Liver (tissue), 8 donors: ENCODE measurements at regions not wholly inside any gene's neighbourhood (a gene's known extent, or its start where the extent isn't known, plus 50 kb on each side); places are given as distances from the start of the nearest gene placed in this dataset.

Source experiments
- DNase-seq: peaks from one replicate; pipeline ENCODE4 v3.0.0-alpha.2; 2017; ENCODE audit warnings: low spot score
- H3K27ac ChIP-seq, 2 donors: one replicate each; pipeline ENCODE4 v1.7.0; 2013; ENCODE audit warnings: inconsistent platforms in 2 of 2, low read length in 2 of 2, control low read depth in 1 of 2, low read depth in 1 of 2, mild to moderate bottlenecking in 1 of 2
- H3K27me3 ChIP-seq, 4 donors: one replicate each; pipeline versions ENCODE4 v1.6.1 to v1.7.0; 2013; ENCODE audit warnings: low read length in 3 of 4, inconsistent platforms in 1 of 4, mild to moderate bottlenecking in 1 of 4, moderate library complexity in 1 of 4; ENCODE audit not compliant: control insufficient read depth in 4 of 4, insufficient read depth in 4 of 4
- H3K36me3 ChIP-seq, 4 donors: one replicate each; pipeline versions ENCODE4 v1.6.1 to v1.7.0; 2013; ENCODE audit warnings: low read length in 3 of 4, mild to moderate bottlenecking in 3 of 4, low read depth in 1 of 4, moderate library complexity in 1 of 4; ENCODE audit not compliant: control insufficient read depth in 4 of 4, insufficient read depth in 3 of 4
- H3K4me1 ChIP-seq, 4 donors: one replicate each; pipeline versions ENCODE4 v1.6.1 to v1.7.0; 2013; ENCODE audit warnings: low read length in 3 of 4, mild to moderate bottlenecking in 3 of 4, moderate library complexity in 1 of 4; ENCODE audit not compliant: control insufficient read depth in 4 of 4, insufficient read depth in 4 of 4
- H3K4me3 ChIP-seq, 3 donors: one replicate each; pipeline versions ENCODE4 v1.6.1 to v1.7.0; 2013; ENCODE audit warnings: low read length in 3 of 3, control low read depth in 1 of 3, low read depth in 1 of 3, mild to moderate bottlenecking in 1 of 3
- H3K9ac ChIP-seq, 2 donors: one replicate each; pipeline ENCODE4 v1.7.0; 2013; ENCODE audit warnings: low read length in 2 of 2, mild to moderate bottlenecking in 2 of 2, moderate library complexity in 2 of 2, control low read depth in 1 of 2, low read depth in 1 of 2
- H3K9me3 ChIP-seq, 4 donors: one replicate each; pipeline versions ENCODE4 v1.6.1 to v1.7.0; 2013; ENCODE audit warnings: low read length in 3 of 4; ENCODE audit not compliant: control insufficient read depth in 4 of 4
- ATF3 ChIP-seq: IDR thresholded peaks from 2 replicates; pipeline ENCODE4 v1.6.1; 2016; ENCODE audit warnings: antibody characterized with exemption
- EGR1 ChIP-seq, 2 donors: IDR thresholded peaks; 2 replicates each; pipeline ENCODE4 v1.6.1; 2016 to 2018; ENCODE audit warnings: antibody characterized with exemption in 2 of 2, low read depth in 2 of 2
- FOXA1 ChIP-seq: IDR thresholded peaks from 2 replicates; pipeline ENCODE4 v1.6.1; 2016; ENCODE audit warnings: antibody characterized with exemption
- FOXA2 ChIP-seq: IDR thresholded peaks from 2 replicates; pipeline ENCODE4 v1.6.1; 2016; ENCODE audit warnings: antibody characterized with exemption
- GABPA ChIP-seq, 2 donors: IDR thresholded peaks in 1 of 2; conservative IDR thresholded peaks in 1 of 2; 2 replicates each; pipeline ENCODE4 v1.6.1; 2016; ENCODE audit warnings: antibody characterized with exemption in 2 of 2, mild to moderate bottlenecking in 1 of 2, moderate library complexity in 1 of 2
- HNF4A ChIP-seq, 2 donors: conservative IDR thresholded peaks; 2 replicates each; pipeline ENCODE4 v1.6.1; 2016; ENCODE audit warnings: antibody characterized with exemption in 2 of 2, mild to moderate bottlenecking in 2 of 2
- HNF4G ChIP-seq: IDR thresholded peaks from 2 replicates; pipeline ENCODE4 v1.6.1; 2016; ENCODE audit warnings: antibody characterized with exemption
- JUND ChIP-seq, 2 donors: IDR thresholded peaks; 2 replicates each; pipeline ENCODE4 v1.6.1; 2016; ENCODE audit warnings: antibody characterized with exemption in 2 of 2
- MAX ChIP-seq: IDR thresholded peaks from 2 replicates; pipeline ENCODE4 v1.6.1; 2016; ENCODE audit warnings: antibody characterized with exemption
- NR2F2 ChIP-seq: IDR thresholded peaks from 2 replicates; pipeline ENCODE4 v1.6.1; 2016; ENCODE audit warnings: antibody characterized with exemption
- RAD21 ChIP-seq, 2 donors: IDR thresholded peaks; 2 replicates each; pipeline ENCODE4 v1.6.1; 2016; ENCODE audit warnings: antibody characterized with exemption in 2 of 2, mild to moderate bottlenecking in 2 of 2
- RXRA ChIP-seq, 2 donors: IDR thresholded peaks; 2 replicates each; pipeline ENCODE4 v1.6.1; 2017 to 2018; ENCODE audit warnings: antibody characterized with exemption in 2 of 2, mild to moderate bottlenecking in 1 of 2
- SP1 ChIP-seq: IDR thresholded peaks from 2 replicates; pipeline ENCODE4 v1.6.1; 2018; ENCODE audit warnings: antibody characterized with exemption, mild to moderate bottlenecking
- TAF1 ChIP-seq: conservative IDR thresholded peaks from 2 replicates; pipeline ENCODE4 v1.6.1; 2016; ENCODE audit warnings: antibody characterized with exemption, mild to moderate bottlenecking
- YY1 ChIP-seq: IDR thresholded peaks from 2 replicates; pipeline ENCODE4 v1.6.1; 2016; ENCODE audit warnings: antibody characterized with exemption, mild to moderate bottlenecking
- ZBTB33 ChIP-seq: IDR thresholded peaks from 2 replicates; pipeline ENCODE4 v1.6.1; 2016; ENCODE audit warnings: antibody characterized with exemption
- WGBS: extraction: QIAGEN DNeasy Blood & Tissue Kit; methylation state at CpG from one replicate; pipeline ENCODE4 v1.1.7; 2013; 5-methylcytosine and 5-hydroxymethylcytosine counted together
- TF ChIP-seq, protein P1 (sequence below): IDR thresholded peaks from 2 replicates; pipeline ENCODE4 v1.6.1; 2016; ENCODE audit warnings: antibody characterized with exemption, mild to moderate bottlenecking
- TF ChIP-seq, protein P2 (sequence below): fragments of 150-350 bp; IDR thresholded peaks from 2 replicates; pipeline ENCODE4 v1.5.1; 2017; ENCODE audit warnings: improper control_type of control experiment, low read depth, low read length; ENCODE audit not compliant: missing input control
- donor health status: healthy.
- donor health status: healthy.
- donor health status: healthy.
- donor health status: healthy.
- donor health status: healthy.

- H3K9me3 ChIP-seq, result no peaks in the 10 kb centered on the region
- H3K36me3 ChIP-seq, result no peaks in the 10 kb centered on the region
- TF ChIP-seq JUND (IDR thresholded peaks at IDR 0.05) (no peak), HNF4A (conservative IDR thresholded peaks at IDR 0.05) (no peak), TAF1 (no peak), GABPA (IDR thresholded peaks at IDR 0.05 in 1 of 2, conservative IDR thresholded peaks at IDR 0.05 in 1 of 2) (no peak), RAD21 (IDR thresholded peaks at IDR 0.05) (no peak), FOXA2 (no peak), FOXA1 (no peak), RXRA (IDR thresholded peaks at IDR 0.05) (no peak), SP1 (no peak), NR2F2 (no peak), HNF4G (no peak), EGR1 (IDR thresholded peaks at IDR 0.05; ENCODE audit: low read depth in 2 of 2) (no peak), MAX (no peak), ZBTB33 (no peak), YY1 (no peak), ATF3 (no peak)
- TF ChIP-seq, protein P1, sequence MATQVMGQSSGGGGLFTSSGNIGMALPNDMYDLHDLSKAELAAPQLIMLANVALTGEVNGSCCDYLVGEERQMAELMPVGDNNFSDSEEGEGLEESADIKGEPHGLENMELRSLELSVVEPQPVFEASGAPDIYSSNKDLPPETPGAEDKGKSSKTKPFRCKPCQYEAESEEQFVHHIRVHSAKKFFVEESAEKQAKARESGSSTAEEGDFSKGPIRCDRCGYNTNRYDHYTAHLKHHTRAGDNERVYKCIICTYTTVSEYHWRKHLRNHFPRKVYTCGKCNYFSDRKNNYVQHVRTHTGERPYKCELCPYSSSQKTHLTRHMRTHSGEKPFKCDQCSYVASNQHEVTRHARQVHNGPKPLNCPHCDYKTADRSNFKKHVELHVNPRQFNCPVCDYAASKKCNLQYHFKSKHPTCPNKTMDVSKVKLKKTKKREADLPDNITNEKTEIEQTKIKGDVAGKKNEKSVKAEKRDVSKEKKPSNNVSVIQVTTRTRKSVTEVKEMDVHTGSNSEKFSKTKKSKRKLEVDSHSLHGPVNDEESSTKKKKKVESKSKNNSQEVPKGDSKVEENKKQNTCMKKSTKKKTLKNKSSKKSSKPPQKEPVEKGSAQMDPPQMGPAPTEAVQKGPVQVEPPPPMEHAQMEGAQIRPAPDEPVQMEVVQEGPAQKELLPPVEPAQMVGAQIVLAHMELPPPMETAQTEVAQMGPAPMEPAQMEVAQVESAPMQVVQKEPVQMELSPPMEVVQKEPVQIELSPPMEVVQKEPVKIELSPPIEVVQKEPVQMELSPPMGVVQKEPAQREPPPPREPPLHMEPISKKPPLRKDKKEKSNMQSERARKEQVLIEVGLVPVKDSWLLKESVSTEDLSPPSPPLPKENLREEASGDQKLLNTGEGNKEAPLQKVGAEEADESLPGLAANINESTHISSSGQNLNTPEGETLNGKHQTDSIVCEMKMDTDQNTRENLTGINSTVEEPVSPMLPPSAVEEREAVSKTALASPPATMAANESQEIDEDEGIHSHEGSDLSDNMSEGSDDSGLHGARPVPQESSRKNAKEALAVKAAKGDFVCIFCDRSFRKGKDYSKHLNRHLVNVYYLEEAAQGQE, result no peak
- TF ChIP-seq, protein P2, sequence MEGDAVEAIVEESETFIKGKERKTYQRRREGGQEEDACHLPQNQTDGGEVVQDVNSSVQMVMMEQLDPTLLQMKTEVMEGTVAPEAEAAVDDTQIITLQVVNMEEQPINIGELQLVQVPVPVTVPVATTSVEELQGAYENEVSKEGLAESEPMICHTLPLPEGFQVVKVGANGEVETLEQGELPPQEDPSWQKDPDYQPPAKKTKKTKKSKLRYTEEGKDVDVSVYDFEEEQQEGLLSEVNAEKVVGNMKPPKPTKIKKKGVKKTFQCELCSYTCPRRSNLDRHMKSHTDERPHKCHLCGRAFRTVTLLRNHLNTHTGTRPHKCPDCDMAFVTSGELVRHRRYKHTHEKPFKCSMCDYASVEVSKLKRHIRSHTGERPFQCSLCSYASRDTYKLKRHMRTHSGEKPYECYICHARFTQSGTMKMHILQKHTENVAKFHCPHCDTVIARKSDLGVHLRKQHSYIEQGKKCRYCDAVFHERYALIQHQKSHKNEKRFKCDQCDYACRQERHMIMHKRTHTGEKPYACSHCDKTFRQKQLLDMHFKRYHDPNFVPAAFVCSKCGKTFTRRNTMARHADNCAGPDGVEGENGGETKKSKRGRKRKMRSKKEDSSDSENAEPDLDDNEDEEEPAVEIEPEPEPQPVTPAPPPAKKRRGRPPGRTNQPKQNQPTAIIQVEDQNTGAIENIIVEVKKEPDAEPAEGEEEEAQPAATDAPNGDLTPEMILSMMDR, result no peak
- no peak overlapping the region for H3K4me3 ChIP-seq
- no peak overlapping the region for H3K9ac ChIP-seq
- DNase-seq, result no peak
- H3K4me1 ChIP-seq, result no peaks in the 10 kb centered on the region
- no peak overlapping the region for H3K27ac ChIP-seq
- H3K27me3 ChIP-seq, result peaks cover 0 to 2% (median 0%) of the 10 kb centered on the region in 4 donors
Observed at GRCh38 chr15:81740416-81740815, 305.4 kb downstream of the MEX3B start.

- no peak overlapping the region for H3K27ac ChIP-seq
- no peak overlapping the region for H3K9ac ChIP-seq
- H3K9me3 ChIP-seq, result no peaks in the 10 kb centered on the region
- no peaks in the 10 kb centered on the region for H3K4me1 ChIP-seq
- H3K27me3 ChIP-seq, result no peaks in the 10 kb centered on the region
- no peak overlapping the region for H3K4me3 ChIP-seq
- DNase-seq, result no peak
- 85% methylated on average over 3 of the region's 3 CpGs for WGBS
- H3K36me3 ChIP-seq, result no peaks in the 10 kb centered on the region
- TF ChIP-seq EGR1 (IDR thresholded peaks at IDR 0.05; ENCODE audit: low read depth in 2 of 2) (no peak), HNF4G (no peak), JUND (IDR thresholded peaks at IDR 0.05) (no peak), YY1 (no peak), RAD21 (IDR thresholded peaks at IDR 0.05) (no peak), FOXA1 (no peak), MAX (no peak), ATF3 (no peak), RXRA (IDR thresholded peaks at IDR 0.05) (no peak), HNF4A (conservative IDR thresholded peaks at IDR 0.05) (no peak), NR2F2 (no peak), FOXA2 (no peak), ZBTB33 (no peak), GABPA (IDR thresholded peaks at IDR 0.05 in 1 of 2, conservative IDR thresholded peaks at IDR 0.05 in 1 of 2) (no peak), TAF1 (no peak), SP1 (no peak)
- TF ChIP-seq, protein P2, result no peak
Observed at GRCh38 chr15:81729340-81729739, 316.5 kb downstream of the MEX3B start.
